PFSK-1 (cell line): ENCODE measurements at regions not wholly inside any gene's neighbourhood (a gene's known extent, or its start where the extent isn't known, plus 50 kb on each side); places are given as distances from the start of the nearest gene placed in this dataset.

Experiments used
- FOXP2 ChIP-seq: optimal IDR thresholded peaks from 2 replicates; pipeline ENCODE3; 2011; ENCODE audit warnings: borderline replicate concordance, control low read depth, inconsistent platforms; ENCODE audit not compliant: insufficient read depth; ENCODE audit errors: extremely low read length, extremely low read depth
- POLR2AphosphoS5 ChIP-seq: IDR thresholded peaks from 2 replicates; pipeline ENCODE4 v1.6.1; 2012; ENCODE audit warnings: low read depth, mild to moderate bottlenecking, control low read depth, low read length, moderate library complexity
- REST ChIP-seq, 2 experiments: IDR thresholded peaks; 2 replicates each; pipeline versions ENCODE4 v1.6.1 to v1.8.0; 2011 to 2012; ENCODE audit warnings: low read depth in 2 of 2, low read length in 2 of 2, control low read depth in 1 of 2, inconsistent platforms in 1 of 2, mild to moderate bottlenecking in 1 of 2, moderate library complexity in 1 of 2; ENCODE audit not compliant: insufficient read depth in 1 of 2
- SIN3A ChIP-seq: IDR thresholded peaks from 2 replicates; pipeline ENCODE4 v1.6.1; 2012; ENCODE audit warnings: mild to moderate bottlenecking, low read length, moderate library complexity, borderline replicate concordance; ENCODE audit not compliant: insufficient read depth
- TAF1 ChIP-seq: IDR thresholded peaks from 2 replicates; pipeline ENCODE4 v1.6.1; 2012; ENCODE audit warnings: low read length, control low read depth, borderline replicate concordance; ENCODE audit not compliant: insufficient read depth

GRCh38 chr3:124570232-124570631 lies 160.0 kb upstream of the UMPS start:
- TF ChIP-seq TAF1 (no peak), POLR2AphosphoS5 (no peak), SIN3A (no peak)

- no peak for TF ChIP-seq SIN3A
These were observed 157.3 kb upstream of the UMPS start for GRCh38 chr3:124572851-124573405.

- TF ChIP-seq POLR2AphosphoS5 (no peak), REST (IDR thresholded peaks at IDR 0.05; ENCODE audit: insufficient read depth in 1 of 2, low read depth in 2 of 2, low read length in 2 of 2) (no peak), TAF1 (no peak), SIN3A (no peak), FOXP2 (no peak)
These were observed 156.2 kb upstream of the UMPS start for GRCh38 chr3:124574012-124574411.

- no peak for TF ChIP-seq FOXP2
These were observed 153.4 kb upstream of the UMPS start for GRCh38 chr3:124576565-124577493.

GRCh38 chr3:124577494-124578167 lies 152.6 kb upstream of the UMPS start:
- TF ChIP-seq REST (IDR thresholded peaks at IDR 0.05; ENCODE audit: insufficient read depth in 1 of 2, low read depth in 2 of 2, low read length in 2 of 2): no peak
- TF ChIP-seq SIN3A: no peak
- TF ChIP-seq TAF1: no peak

GRCh38 chr3:124579641-124580040 lies 150.6 kb upstream of the UMPS start:
- TF ChIP-seq SIN3A (no peak), FOXP2 (no peak), TAF1 (no peak), REST (IDR thresholded peaks at IDR 0.05; ENCODE audit: insufficient read depth in 1 of 2, low read depth in 2 of 2, low read length in 2 of 2) (no peak)
